K562 (cell line): ENCODE measurements at regions not wholly inside any gene's neighbourhood (a gene's known extent, or its start where the extent isn't known, plus 50 kb on each side); places are given as distances from the start of the nearest gene placed in this dataset.

Experiments
- ATAC-seq: fragments of 200-7000 bp; cut with Tn5 transposase; 3 replicates; pipeline ENCODE4 v1.9.1; 2020; ENCODE audit warnings: moderate library complexity
- BruUV-seq: library from RNA; stranded (reverse); fragments of 400-500 nt; replicated peaks from 2 replicates; lab custom pipeline; 2021; lab: Mats Ljungman, UMichigan
- CTCF ChIA-PET: fragments of 300-600 bp; formaldehyde crosslinking; extraction: SDS; loops from one replicate; lab custom pipeline; 2021; ENCODE audit warnings: low intra/inter-chr PET ratio; lab: Yijun Ruan, JAX
- POLR2A ChIA-PET: fragments of 300-600, 350-650 bp; sonication (Branson Sonifier 250); formaldehyde crosslinking; extraction: SDS; loops from one replicate; lab custom pipeline; 2021; ENCODE audit warnings: antibody characterized with exemption, inconsistent platforms; lab: Yijun Ruan, JAX
- DNase-seq, 4 experiments: peaks; one replicate each; pipeline versions ENCODE4 v3.0.0 to v3.0.0-alpha.2; 2011 to 2018; ENCODE audit warnings: low spot score in 3 of 4, mixed read lengths in 3 of 4; ENCODE audit errors: extremely low read depth in 1 of 4
- FAIRE-seq: peaks from 2 replicates; lab custom pipeline; 2011; peaks lifted over from hg19 to GRCh38; lab: Jason Lieb, UNC
- H2AFZ ChIP-seq: 2 replicates; pipeline ENCODE4 v1.6.0; 2011; ENCODE audit warnings: low read depth, low read length, control low read depth, inconsistent platforms
- H3K27ac ChIP-seq: fragments of 200-600 bp; 3 replicates; pipeline ENCODE4 v1.8.0; 2011; ENCODE audit warnings: low read depth, mild to moderate bottlenecking, control low read depth, inconsistent platforms, low read length, moderate library complexity, mixed read lengths; ENCODE audit errors: extremely low read depth
- H3K27me3 ChIP-seq, 2 experiments: fragments of 300-600 bp in 1 of 2; 2 replicates in 1 of 2; 3 replicates in 1 of 2; pipeline versions ENCODE4 v1.6.0 to v1.8.0; 2011; ENCODE audit warnings: inconsistent platforms in 2 of 2, low read length in 2 of 2, mild to moderate bottlenecking in 1 of 2, mixed read lengths in 1 of 2, moderate library complexity in 1 of 2; ENCODE audit not compliant: control insufficient read depth in 2 of 2, insufficient read depth in 2 of 2
- H3K36me3 ChIP-seq: fragments of 300-600 bp; 3 replicates; pipeline ENCODE4 v1.8.0; 2011; ENCODE audit warnings: mild to moderate bottlenecking, low read length, inconsistent platforms; ENCODE audit not compliant: control insufficient read depth, insufficient read depth
- H3K4me1 ChIP-seq, 2 experiments: fragments of 200-600 bp in 1 of 2; replicated peaks in 1 of 2; 2 replicates in 1 of 2; 3 replicates in 1 of 2; pipeline versions ENCODE4 v1.5.1 to v1.8.0; 2011; ENCODE audit warnings: inconsistent platforms in 2 of 2, low read length in 2 of 2, mild to moderate bottlenecking in 1 of 2, mixed read lengths in 1 of 2, moderate library complexity in 1 of 2; ENCODE audit not compliant: control insufficient read depth in 2 of 2, insufficient read depth in 2 of 2
- H3K4me2 ChIP-seq: 2 replicates; pipeline ENCODE4 v1.6.1; 2011; ENCODE audit warnings: low read length, control low read depth, inconsistent platforms, mixed read lengths; ENCODE audit not compliant: insufficient read depth
- H3K4me3 ChIP-seq: fragments of 200-600 bp; sonication (generic), shearing (Covaris generic); 2 replicates; pipeline ENCODE4 v1.5.1; 2016; ENCODE audit warnings: control low read depth, inconsistent platforms
- H3K79me2 ChIP-seq: fragments of 200-600 bp; 3 replicates; pipeline ENCODE4 v1.8.0; 2011; ENCODE audit warnings: low read length, inconsistent platforms; ENCODE audit not compliant: control insufficient read depth, insufficient read depth
- H3K9ac ChIP-seq, 2 experiments: 2 replicates each; pipeline versions ENCODE4 v1.6.0 to v1.6.1; 2011; ENCODE audit warnings: low read depth in 2 of 2, low read length in 2 of 2, control low read depth in 1 of 2, inconsistent platforms in 1 of 2, mild to moderate bottlenecking in 1 of 2, mixed read lengths in 1 of 2; ENCODE audit not compliant: insufficient read depth in 1 of 2
- H3K9me1 ChIP-seq: one replicate; pipeline ENCODE4 v1.6.0; 2011; ENCODE audit warnings: inconsistent platforms, mild to moderate bottlenecking, low read length, moderate library complexity; ENCODE audit not compliant: control insufficient read depth, insufficient read depth
- H3K9me3 ChIP-seq: replicated peaks from 2 replicates; pipeline ENCODE4 v1.5.1; 2011; ENCODE audit warnings: low read depth, low read length, inconsistent platforms; ENCODE audit not compliant: control insufficient read depth, insufficient read depth
- H4K20me1 ChIP-seq: replicated peaks from 2 replicates; pipeline ENCODE4 v1.6.1; 2011; ENCODE audit warnings: low read length, inconsistent platforms, mixed read lengths; ENCODE audit not compliant: control insufficient read depth, insufficient read depth
- BHLHE40 ChIP-seq: IDR thresholded peaks from 2 replicates; pipeline ENCODE4 v1.6.1; 2011; ENCODE audit warnings: low read length, improper control_type of control experiment
- CEBPG ChIP-seq, 3 experiments: fragments of 200-800 bp in 1 of 3; sonication (Bioruptor generic) in 1 of 3; sonication (generic) in 1 of 3; formaldehyde crosslinking in 1 of 3; IDR thresholded peaks in 2 of 3; conservative IDR thresholded peaks in 1 of 3; 2 replicates each; pipeline versions ENCODE4 v1.6.1 to v1.8.0; 2016 to 2022; ENCODE audit warnings: missing compliant biosample characterization in 2 of 3, missing genetic modification characterization in 2 of 3, mild to moderate bottlenecking in 1 of 3, missing genetic modification reagents in 1 of 3
- CHD2 ChIP-seq: IDR thresholded peaks from 2 replicates; pipeline ENCODE4 v1.6.1; 2011; ENCODE audit warnings: low read depth, low read length
- DNMT1 ChIP-seq: fragments of 450-650 bp; IDR thresholded peaks from 2 replicates; pipeline ENCODE4 v1.6.1; 2016; ENCODE audit warnings: antibody characterized with exemption, mild to moderate bottlenecking
- ESRRA ChIP-seq: fragments of 450-650 bp; IDR thresholded peaks from 2 replicates; pipeline ENCODE4 v1.6.1; 2014; ENCODE audit warnings: low read depth, mild to moderate bottlenecking, moderate library complexity, borderline replicate concordance
- MTA2 ChIP-seq: fragments of 450-650 bp; IDR thresholded peaks from 2 replicates; pipeline ENCODE4 v1.6.1; 2016; ENCODE audit warnings: low read depth
- TCF7 ChIP-seq: sonication (generic); IDR thresholded peaks from 2 replicates; pipeline ENCODE4 v1.6.1; 2016; ENCODE audit warnings: antibody characterized with exemption, borderline replicate concordance
- ZBED1 ChIP-seq: IDR thresholded peaks from 2 replicates; pipeline ENCODE4 v1.6.1; 2014
- ZNF24 ChIP-seq: fragments of 450-650 bp; IDR thresholded peaks from 2 replicates; pipeline ENCODE4 v1.6.1; 2016
- ZNF347 ChIP-seq: fragments of 450-650 bp; formaldehyde crosslinking; IDR thresholded peaks from 2 replicates; pipeline ENCODE4 v1.4.0; 2020; ENCODE audit warnings: low read depth, mild to moderate bottlenecking, moderate library complexity
- ZNF586 ChIP-seq: fragments of 450-650 bp; formaldehyde crosslinking; conservative IDR thresholded peaks from 2 replicates; pipeline ENCODE4 v1.4.0; 2020; ENCODE audit warnings: mild to moderate bottlenecking, moderate library complexity
- ZNF696 ChIP-seq: fragments of 250-450 bp; sonication (Bioruptor Pico); conservative IDR thresholded peaks from 2 replicates; pipeline ENCODE4 v1.4.0; 2020; ENCODE audit warnings: mild to moderate bottlenecking, moderate library complexity
- ZNF785 ChIP-seq: fragments of 250-450 bp; sonication (Bioruptor Pico); IDR thresholded peaks from 2 replicates; pipeline ENCODE4 v1.4.0; 2020; ENCODE audit warnings: mild to moderate bottlenecking
- WGBS: fragments of 100-300 bp; shearing (Covaris generic); methylation state at CpG from one replicate; pipeline ENCODE4 v1.1.6; 2016; ENCODE audit warnings: low coverage, mixed read lengths; ENCODE audit not compliant: insufficient coverage; ENCODE audit errors: missing lambda C conversion rate; 5-methylcytosine and 5-hydroxymethylcytosine counted together
- in situ Hi-C: fragments of 300-500 bp; cut with MboI; formaldehyde crosslinking; loops from 4 replicates; pipeline ENCODE4 v1.15.0; 2018; ENCODE audit warnings: inconsistent platforms, mixed read lengths
- intact Hi-C: fragments of 100-400 bp; cut with micrococcal nuclease; formaldehyde crosslinking; loops from 2 replicates; pipeline ENCODE4 v1.14.2; 2022
- TF ChIP-seq, protein P1 (sequence below), 2 experiments: fragments of 200-800 bp in 1 of 2; sonication (Bioruptor generic) in 1 of 2; sonication (generic) in 1 of 2; formaldehyde crosslinking in 1 of 2; IDR thresholded peaks in 1 of 2; conservative IDR thresholded peaks in 1 of 2; 2 replicates each; pipeline versions ENCODE4 v1.5.0 to v1.6.1; 2016 to 2020; ENCODE audit warnings: missing compliant biosample characterization in 1 of 2, missing genetic modification characterization in 1 of 2, missing genetic modification reagents in 1 of 2
- TF ChIP-seq, protein P2 (sequence below): sonication (generic); formaldehyde crosslinking; IDR thresholded peaks from 2 replicates; pipeline ENCODE4 v1.8.1; 2023; ENCODE audit warnings: mild to moderate bottlenecking, missing genetic modification reagents
- TF ChIP-seq, protein P3 (sequence below): fragments of 450-650 bp; IDR thresholded peaks from 2 replicates; pipeline ENCODE4 v1.6.1; 2016; ENCODE audit warnings: borderline replicate concordance

DNA sequence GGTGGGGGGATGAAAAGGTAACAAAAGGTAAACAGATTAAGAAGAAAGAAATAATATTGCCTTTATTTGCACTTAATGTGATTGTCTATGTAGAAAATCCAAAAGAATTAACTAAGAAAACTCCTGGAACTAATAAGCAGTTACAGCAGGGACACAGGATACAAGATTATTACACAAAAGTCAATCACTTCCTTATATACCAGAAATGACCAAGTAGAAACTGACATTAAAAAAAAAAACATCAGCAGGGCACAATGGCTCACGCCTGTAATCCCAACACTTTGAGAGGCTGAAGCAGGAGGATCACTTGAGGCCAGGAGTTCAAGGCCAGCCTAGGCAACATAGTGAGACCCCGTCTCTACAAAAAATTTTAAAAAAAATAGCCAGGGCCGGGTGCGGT, 123.2 kb upstream of the RIPOR2 start:
- BruUV-seq, result no TSS peak
- Histone ChIP-seq H3K9me3 (no peaks in the 10 kb centered on the region), H3K9ac (no peak overlapping the region), H3K4me2 (no peak overlapping the region), H3K4me1 (no peaks in the 10 kb centered on the region), H3K79me2 (no peaks in the 10 kb centered on the region), H3K27me3 (peaks cover 4 to 18% of the 10 kb centered on the region in 2 experiments; a peak in 3 of 5 replicates), H4K20me1 (no peaks in the 10 kb centered on the region), H2AFZ (no peak overlapping the region), H3K9me1 (no peaks in the 10 kb centered on the region), H3K36me3 (no peaks in the 10 kb centered on the region), H3K4me3 (no peak overlapping the region), H3K27ac (no peak overlapping the region)
- CTCF ChIA-PET, result no interaction called here
- no peak for FAIRE-seq
- POLR2A ChIA-PET, result no interaction called here
- WGBS, result 10% methylated on average over 4 of the region's 4 CpGs
- intact Hi-C loops (no loop called here), in situ Hi-C loops (no loop called here)
- DNase-seq, result no peak
- no peak for ATAC-seq
- TF ChIP-seq ZNF785 (CRISPR knock-in tag) (no peak), MTA2 (no peak), ZNF24 (no peak), ESRRA (no peak), DNMT1 (no peak), ZNF696 (CRISPR knock-in tag) (no peak), CHD2 (no peak), TCF7 (no peak), ZBED1 (no peak), BHLHE40 (no peak), ZNF586 (CRISPR knock-in tag) (no peak), ZNF347 (CRISPR knock-in tag) (no peak), CEBPG (CRISPR knock-in tag; IDR thresholded peaks at IDR 0.05) (no peak), CEBPG (tag; conservative IDR thresholded peaks at IDR 0.05 in 1 of 2, IDR thresholded peaks at IDR 0.05 in 1 of 2) (no peak)
- TF ChIP-seq, protein P1, sequence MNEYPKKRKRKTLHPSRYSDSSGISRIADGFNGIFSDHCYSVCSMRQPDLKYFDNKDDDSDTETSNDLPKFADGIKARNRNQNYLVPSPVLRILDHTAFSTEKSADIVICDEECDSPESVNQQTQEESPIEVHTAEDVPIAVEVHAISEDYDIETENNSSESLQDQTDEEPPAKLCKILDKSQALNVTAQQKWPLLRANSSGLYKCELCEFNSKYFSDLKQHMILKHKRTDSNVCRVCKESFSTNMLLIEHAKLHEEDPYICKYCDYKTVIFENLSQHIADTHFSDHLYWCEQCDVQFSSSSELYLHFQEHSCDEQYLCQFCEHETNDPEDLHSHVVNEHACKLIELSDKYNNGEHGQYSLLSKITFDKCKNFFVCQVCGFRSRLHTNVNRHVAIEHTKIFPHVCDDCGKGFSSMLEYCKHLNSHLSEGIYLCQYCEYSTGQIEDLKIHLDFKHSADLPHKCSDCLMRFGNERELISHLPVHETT (CRISPR knock-in tag; conservative IDR thresholded peaks at IDR 0.05 in 1 of 2, IDR thresholded peaks at IDR 0.05 in 1 of 2), result no peak
- TF ChIP-seq, protein P2, sequence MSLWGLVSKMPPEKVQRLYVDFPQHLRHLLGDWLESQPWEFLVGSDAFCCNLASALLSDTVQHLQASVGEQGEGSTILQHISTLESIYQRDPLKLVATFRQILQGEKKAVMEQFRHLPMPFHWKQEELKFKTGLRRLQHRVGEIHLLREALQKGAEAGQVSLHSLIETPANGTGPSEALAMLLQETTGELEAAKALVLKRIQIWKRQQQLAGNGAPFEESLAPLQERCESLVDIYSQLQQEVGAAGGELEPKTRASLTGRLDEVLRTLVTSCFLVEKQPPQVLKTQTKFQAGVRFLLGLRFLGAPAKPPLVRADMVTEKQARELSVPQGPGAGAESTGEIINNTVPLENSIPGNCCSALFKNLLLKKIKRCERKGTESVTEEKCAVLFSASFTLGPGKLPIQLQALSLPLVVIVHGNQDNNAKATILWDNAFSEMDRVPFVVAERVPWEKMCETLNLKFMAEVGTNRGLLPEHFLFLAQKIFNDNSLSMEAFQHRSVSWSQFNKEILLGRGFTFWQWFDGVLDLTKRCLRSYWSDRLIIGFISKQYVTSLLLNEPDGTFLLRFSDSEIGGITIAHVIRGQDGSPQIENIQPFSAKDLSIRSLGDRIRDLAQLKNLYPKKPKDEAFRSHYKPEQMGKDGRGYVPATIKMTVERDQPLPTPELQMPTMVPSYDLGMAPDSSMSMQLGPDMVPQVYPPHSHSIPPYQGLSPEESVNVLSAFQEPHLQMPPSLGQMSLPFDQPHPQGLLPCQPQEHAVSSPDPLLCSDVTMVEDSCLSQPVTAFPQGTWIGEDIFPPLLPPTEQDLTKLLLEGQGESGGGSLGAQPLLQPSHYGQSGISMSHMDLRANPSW (CRISPR knock-in tag), result no peak
- TF ChIP-seq, protein P3, sequence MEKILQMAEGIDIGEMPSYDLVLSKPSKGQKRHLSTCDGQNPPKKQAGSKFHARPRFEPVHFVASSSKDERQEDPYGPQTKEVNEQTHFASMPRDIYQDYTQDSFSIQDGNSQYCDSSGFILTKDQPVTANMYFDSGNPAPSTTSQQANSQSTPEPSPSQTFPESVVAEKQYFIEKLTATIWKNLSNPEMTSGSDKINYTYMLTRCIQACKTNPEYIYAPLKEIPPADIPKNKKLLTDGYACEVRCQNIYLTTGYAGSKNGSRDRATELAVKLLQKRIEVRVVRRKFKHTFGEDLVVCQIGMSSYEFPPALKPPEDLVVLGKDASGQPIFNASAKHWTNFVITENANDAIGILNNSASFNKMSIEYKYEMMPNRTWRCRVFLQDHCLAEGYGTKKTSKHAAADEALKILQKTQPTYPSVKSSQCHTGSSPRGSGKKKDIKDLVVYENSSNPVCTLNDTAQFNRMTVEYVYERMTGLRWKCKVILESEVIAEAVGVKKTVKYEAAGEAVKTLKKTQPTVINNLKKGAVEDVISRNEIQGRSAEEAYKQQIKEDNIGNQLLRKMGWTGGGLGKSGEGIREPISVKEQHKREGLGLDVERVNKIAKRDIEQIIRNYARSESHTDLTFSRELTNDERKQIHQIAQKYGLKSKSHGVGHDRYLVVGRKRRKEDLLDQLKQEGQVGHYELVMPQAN, result no peak
